HG02763 (cell line): ENCODE measurements at regions not wholly inside any gene's neighbourhood (a gene's known extent, or its start where the extent isn't known, plus 50 kb on each side); places are given as distances from the start of the nearest gene placed in this dataset.
"Not testable (repeated sequence)": the region's sequence is repeated elsewhere in the genome, so short reads cannot be mapped to it uniquely, and the experiment has no call there.

Source experiments
- ATAC-seq: cut with Tn5 transposase; IDR thresholded peaks from one replicate; pipeline ENCODE4 v1.9.1; 2021; ENCODE audit warnings: mild to moderate bottlenecking, moderate library complexity; ENCODE audit not compliant: unreplicated experiment

- ATAC-seq = no peak
Measured at GRCh38 chr2:193843675-193844074, 1648.9 kb upstream of the TMEFF2 start.

DNA sequence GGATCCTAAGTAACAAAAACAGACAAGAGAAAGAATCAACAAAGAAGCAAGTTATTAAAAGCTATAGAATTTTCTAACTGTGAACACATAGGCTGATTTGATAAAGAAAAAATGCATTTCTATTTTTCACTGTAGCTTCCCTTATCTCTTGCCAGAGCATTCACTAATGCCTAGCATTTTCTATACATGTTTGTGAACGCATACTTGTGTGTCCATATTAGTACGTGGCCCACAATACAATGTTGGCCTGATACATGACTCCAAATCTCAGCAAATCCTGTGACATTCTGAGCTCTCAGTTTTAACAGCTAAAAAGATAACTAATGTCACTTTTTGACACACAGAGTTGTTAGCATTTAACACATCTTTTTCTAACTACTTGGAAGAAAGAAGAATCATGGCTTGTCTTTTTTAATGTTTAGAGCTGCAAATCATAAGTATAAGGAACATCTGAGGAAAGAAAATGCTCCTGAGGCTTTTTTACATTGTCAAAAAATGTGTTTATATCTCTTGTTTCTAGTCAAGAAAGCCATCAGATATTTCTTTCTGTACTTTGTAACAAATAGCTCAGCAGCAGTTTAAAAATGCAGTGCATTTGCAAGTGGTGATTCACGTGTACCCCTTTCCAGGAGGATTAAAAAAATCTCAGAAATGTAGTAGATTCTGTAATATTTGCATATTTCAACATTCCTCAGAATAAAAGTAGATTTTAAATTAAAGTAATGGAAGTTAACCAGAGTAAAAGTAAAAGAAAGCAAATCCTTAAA lies 1646.8 kb upstream of the TMEFF2 start:
- no peak for ATAC-seq

DNA sequence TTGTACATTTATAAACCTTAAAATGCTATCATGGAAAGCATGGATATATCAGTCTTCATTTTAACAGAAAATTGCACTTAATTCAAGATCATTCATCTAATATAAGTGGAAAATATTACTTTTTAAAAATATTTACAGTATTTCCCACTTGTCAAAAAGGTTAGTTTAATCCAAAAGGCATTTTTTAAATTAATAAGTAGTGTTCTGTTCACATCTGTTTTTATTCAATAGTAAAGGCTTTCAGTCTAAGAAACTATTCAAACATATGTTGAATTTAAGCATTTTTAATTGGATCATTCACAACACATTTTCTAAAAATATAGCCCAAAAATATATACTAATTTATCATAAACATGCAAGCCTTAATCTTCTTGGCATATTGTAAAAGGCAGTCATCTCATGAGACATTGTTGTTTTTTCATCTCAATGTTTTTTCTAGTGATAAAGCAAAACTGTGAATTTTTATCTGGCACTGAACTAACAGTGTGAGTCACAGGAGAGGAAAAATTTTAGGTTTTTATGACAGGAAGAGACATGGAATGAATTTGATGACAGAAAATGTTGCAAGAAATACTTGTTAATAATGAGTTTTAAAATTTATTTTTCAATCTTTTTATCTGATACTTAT lies 1642.5 kb upstream of the TMEFF2 start:
- ATAC-seq = no peak

GRCh38 chr2:193836424-193837006 lies 1641.8 kb upstream of the TMEFF2 start:
- ATAC-seq = not testable (repeated sequence)

- ATAC-seq = not testable (repeated sequence)
Measured at GRCh38 chr2:193833895-193834294, 1639.2 kb upstream of the TMEFF2 start.

DNA sequence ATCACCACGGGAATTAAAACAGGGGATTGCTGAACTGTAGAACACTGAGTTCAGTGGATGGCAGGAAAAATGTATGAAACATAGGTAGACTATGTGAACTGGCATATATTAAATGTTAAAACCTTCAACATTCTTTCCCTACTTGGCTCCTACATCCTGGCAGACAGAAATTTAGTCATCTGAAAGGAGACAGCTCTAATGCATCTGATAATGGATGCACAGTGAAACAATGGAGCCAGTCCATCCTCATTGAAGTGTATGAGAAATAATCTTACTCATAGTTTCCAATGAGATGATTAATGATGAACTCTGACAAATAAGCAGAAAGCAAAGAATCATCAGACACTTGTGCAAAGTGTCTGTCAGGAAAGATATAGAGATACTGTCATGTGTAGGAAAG lies 1629.7 kb upstream of the TMEFF2 start:
- no peak for ATAC-seq

GRCh38 chr2:193818801-193819499 lies 1624.2 kb upstream of the TMEFF2 start:
- no peak for ATAC-seq

- no peak for ATAC-seq
Measured at GRCh38 chr2:193816008-193816407, 1621.3 kb upstream of the TMEFF2 start.

DNA sequence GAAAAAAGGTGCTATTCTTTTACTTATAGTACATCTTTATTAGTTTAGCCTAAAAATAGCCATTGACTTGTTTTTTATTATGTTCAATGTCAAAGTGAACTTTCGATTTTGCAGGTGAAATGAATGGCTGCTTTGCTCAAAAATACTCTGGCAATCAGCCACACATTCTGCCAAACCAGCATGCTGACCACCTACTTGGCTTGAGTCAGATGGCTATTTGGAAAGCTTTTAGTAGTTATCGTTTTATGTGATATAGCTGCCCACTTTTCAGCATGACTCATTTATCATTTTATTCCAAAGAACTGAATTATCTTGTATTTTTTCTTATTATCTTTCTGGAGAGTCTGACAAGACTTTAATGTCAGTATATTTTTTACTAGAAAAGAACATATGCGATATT lies 1615.8 kb upstream of the TMEFF2 start:
- ATAC-seq = no peak

GRCh38 chr2:193808877-193809276 lies 1614.1 kb upstream of the TMEFF2 start:
- ATAC-seq = no peak

- no peak for ATAC-seq
Measured at GRCh38 chr2:193806088-193806774, 1611.5 kb upstream of the TMEFF2 start.

- ATAC-seq = no peak
Measured at GRCh38 chr2:193796847-193797246, 1602.1 kb upstream of the TMEFF2 start.

GRCh38 chr2:193793914-193794313 lies 1599.2 kb upstream of the TMEFF2 start:
- ATAC-seq = no peak

GRCh38 chr2:193783681-193784080 lies 1588.9 kb upstream of the TMEFF2 start:
- ATAC-seq = no peak

GRCh38 chr2:193778293-193778692 lies 1583.6 kb upstream of the TMEFF2 start:
- ATAC-seq = no peak

DNA sequence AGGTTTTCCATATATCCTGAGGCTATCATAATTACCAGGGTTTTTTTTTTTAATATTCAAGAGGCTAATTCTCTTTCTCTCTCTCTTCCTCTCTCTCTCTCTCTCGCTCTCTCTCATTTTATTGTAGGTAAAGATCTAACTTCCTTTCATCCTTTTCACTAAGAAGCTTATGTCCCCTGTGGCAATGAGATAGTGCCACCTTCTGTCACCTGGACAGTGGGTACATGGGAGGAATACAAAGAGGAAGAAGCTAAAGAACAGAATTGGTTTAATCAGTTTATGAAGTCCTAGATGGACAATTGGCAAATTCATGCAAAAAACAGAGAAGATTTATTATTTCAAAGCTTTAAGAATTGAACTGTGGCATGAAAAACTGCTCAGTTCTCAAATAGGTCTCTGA lies 1582.3 kb upstream of the TMEFF2 start:
- no peak for ATAC-seq

GRCh38 chr2:193774166-193774565 lies 1579.4 kb upstream of the TMEFF2 start:
- no peak for ATAC-seq

- no peak for ATAC-seq
Measured at GRCh38 chr2:193751299-193751698, 1556.6 kb upstream of the TMEFF2 start.

GRCh38 chr2:193749485-193749884 lies 1554.8 kb upstream of the TMEFF2 start:
- ATAC-seq = no peak

DNA sequence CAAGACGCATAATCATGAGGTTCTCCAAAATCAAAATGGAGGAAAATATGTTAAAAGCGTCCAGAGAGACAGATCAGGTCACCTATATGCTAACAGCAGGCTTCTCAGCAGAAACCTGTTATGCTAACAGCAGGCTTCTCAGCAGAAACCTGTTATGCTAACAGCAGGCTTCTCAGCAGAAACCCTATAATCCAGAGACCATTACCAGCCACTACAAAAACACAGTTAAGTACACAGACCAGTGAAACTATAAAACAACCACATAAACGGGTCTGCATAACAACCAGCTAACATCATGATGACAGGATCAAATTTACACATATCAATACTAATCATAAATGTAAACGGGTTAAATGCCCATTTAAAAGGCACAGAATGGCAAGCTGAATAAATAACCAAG lies 1548.4 kb upstream of the TMEFF2 start:
- ATAC-seq = no peak

GRCh38 chr2:193738892-193739291 lies 1544.2 kb upstream of the TMEFF2 start:
- no peak for ATAC-seq
